Mesothelial cell of epicardium (in vitro differentiated cells): ENCODE measurements at regions not wholly inside any gene's neighbourhood (a gene's known extent, or its start where the extent isn't known, plus 50 kb on each side); places are given as distances from the start of the nearest gene placed in this dataset.

ENCODE experiments used
- DNase-seq, 2 experiments: peaks; one replicate each; pipeline ENCODE4 v3.0.0; 2021; ENCODE audit warnings: low spot score in 2 of 2; ENCODE audit not compliant: unreplicated experiment in 2 of 2
- H3K27ac Mint-ChIP-seq: 2 replicates; pipeline ENCODE4 v1.8.0; 2021; ENCODE audit warnings: mixed read lengths
- H3K27me3 Mint-ChIP-seq: 2 replicates; pipeline ENCODE4 v1.8.0; 2021; ENCODE audit warnings: low read depth, mixed read lengths
- H3K36me3 Mint-ChIP-seq: 2 replicates; pipeline ENCODE4 v1.8.0; 2021; ENCODE audit warnings: mixed read lengths
- H3K4me1 Mint-ChIP-seq: 2 replicates; pipeline ENCODE4 v1.8.0; 2021; ENCODE audit warnings: mixed read lengths
- H3K4me3 Mint-ChIP-seq: 2 replicates; pipeline ENCODE4 v1.8.0; 2021; ENCODE audit warnings: mild to moderate bottlenecking, moderate library complexity, mixed read lengths
- H3K9me3 Mint-ChIP-seq: 2 replicates; pipeline ENCODE4 v1.8.0; 2021; ENCODE audit warnings: mixed read lengths
- CTCF ChIP-seq: fragments of 200-600 bp; sonication (generic); IDR thresholded peaks from one replicate; pipeline ENCODE4 v1.5.0; 2021; ENCODE audit warnings: antibody characterized with exemption; ENCODE audit not compliant: unreplicated experiment

- Mint-ChIP-seq H3K9me3 (no peaks in the 10 kb centered on the region), H3K27me3 (no peaks in the 10 kb centered on the region), H3K4me3 (no peak overlapping the region), H3K27ac (peak overlapping the region; percentile 66), H3K4me1 (peaks cover 22% of the 10 kb centered on the region), H3K36me3 (no peaks in the 10 kb centered on the region)
- no peak for DNase-seq
- no peak for TF ChIP-seq CTCF
Observed at GRCh38 chr7:116417593-116418345, 81.8 kb upstream of the CAV2 start.

- Mint-ChIP-seq H3K4me1 (peaks cover 29% of the 10 kb centered on the region), H3K27me3 (no peaks in the 10 kb centered on the region), H3K27ac (no peak overlapping the region), H3K4me3 (no peak overlapping the region), H3K9me3 (no peaks in the 10 kb centered on the region), H3K36me3 (no peaks in the 10 kb centered on the region)
- DNase-seq: no peak
- no peak for TF ChIP-seq CTCF
Observed at GRCh38 chr7:116418524-116418923, 81.0 kb upstream of the CAV2 start.

GRCh38 chr7:116420003-116420402 lies 79.5 kb upstream of the CAV2 start:
- Mint-ChIP-seq H3K27ac (no peak overlapping the region), H3K4me1 (peaks cover 35% of the 10 kb centered on the region), H3K4me3 (no peak overlapping the region), H3K36me3 (no peaks in the 10 kb centered on the region), H3K9me3 (no peaks in the 10 kb centered on the region), H3K27me3 (no peaks in the 10 kb centered on the region)
- TF ChIP-seq CTCF: no peak
- no peak for DNase-seq

- Mint-ChIP-seq H3K4me3 (no peak overlapping the region), H3K27ac (no peak overlapping the region), H3K27me3 (no peaks in the 10 kb centered on the region), H3K9me3 (no peaks in the 10 kb centered on the region), H3K4me1 (peaks cover 29% of the 10 kb centered on the region), H3K36me3 (no peaks in the 10 kb centered on the region)
- no peak for TF ChIP-seq CTCF
- no peak for DNase-seq
Observed at GRCh38 chr7:116421298-116421697, 78.2 kb upstream of the CAV2 start.

- H3K27me3 Mint-ChIP-seq: no peaks in the 10 kb centered on the region
- no peaks in the 10 kb centered on the region for H3K9me3 Mint-ChIP-seq
- H3K36me3 Mint-ChIP-seq: no peaks in the 10 kb centered on the region
- no peak overlapping the region for H3K27ac Mint-ChIP-seq
- DNase-seq: no peak
- peaks cover 23% of the 10 kb centered on the region for H3K4me1 Mint-ChIP-seq
- H3K4me3 Mint-ChIP-seq: no peak overlapping the region
- TF ChIP-seq CTCF: no peak
Observed at GRCh38 chr7:116422683-116423082, 76.9 kb upstream of the CAV2 start.

GRCh38 chr7:116423499-116423898 lies 76.0 kb upstream of the CAV2 start:
- Mint-ChIP-seq H3K4me1 (peaks cover 17% of the 10 kb centered on the region), H3K27ac (peak overlapping the region; percentile 69), H3K9me3 (peaks cover 6% of the 10 kb centered on the region), H3K4me3 (no peak overlapping the region), H3K36me3 (no peaks in the 10 kb centered on the region), H3K27me3 (no peaks in the 10 kb centered on the region)
- DNase-seq: no peak
- TF ChIP-seq CTCF: no peak
